ENCODE measurements at regions not wholly inside any gene's neighbourhood (a gene's known extent, or its start where the extent isn't known, plus 50 kb on each side); places are given as distances from the start of the nearest gene placed in this dataset.

DNA sequence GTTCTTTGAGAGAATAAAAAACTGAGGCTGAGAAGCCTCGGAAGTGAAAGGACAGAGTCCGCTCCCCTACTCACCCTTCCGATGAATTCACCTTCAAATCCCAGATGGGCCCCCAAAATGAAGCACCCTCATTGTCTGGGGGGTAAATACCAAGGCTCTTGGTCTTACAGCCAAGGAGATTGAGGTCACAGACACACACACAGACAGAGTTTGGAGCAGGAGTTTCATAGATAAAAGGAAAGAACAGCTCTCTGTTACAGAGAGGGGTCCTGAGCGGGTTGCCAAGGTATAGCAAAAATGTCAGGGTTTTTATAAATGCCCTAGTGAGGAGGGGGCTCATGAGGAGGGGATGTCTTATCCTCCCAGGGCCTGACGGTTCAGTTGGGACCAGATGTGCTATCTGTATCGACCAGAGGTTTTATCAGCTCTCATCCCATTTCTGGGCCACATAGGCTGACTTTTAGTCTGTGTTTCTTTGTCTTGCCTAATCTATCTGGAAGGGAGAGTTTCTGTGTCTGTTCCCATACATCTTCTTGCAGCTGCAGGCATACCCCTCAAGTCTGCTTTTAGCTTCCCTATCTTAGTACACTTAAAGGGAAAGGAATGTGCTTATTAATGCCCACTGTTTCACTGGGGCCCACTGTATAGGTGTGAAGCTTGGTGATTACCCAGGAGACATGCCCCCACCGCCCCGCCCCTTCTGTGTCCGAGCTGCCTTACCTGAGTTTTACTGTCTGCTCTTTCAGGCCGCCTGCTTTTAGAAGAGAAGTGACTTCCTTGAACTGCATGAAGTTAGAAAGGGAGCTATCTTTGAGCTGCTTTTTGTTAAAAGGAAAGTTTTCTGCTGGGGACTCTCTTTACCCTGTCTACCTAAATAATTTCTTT lies 66.8 kb upstream of the ATP11B start:
- DNase-seq (ENCODE audit: low read depth in 4 of 4, low spot score in 3 of 4), result no peak

DNA sequence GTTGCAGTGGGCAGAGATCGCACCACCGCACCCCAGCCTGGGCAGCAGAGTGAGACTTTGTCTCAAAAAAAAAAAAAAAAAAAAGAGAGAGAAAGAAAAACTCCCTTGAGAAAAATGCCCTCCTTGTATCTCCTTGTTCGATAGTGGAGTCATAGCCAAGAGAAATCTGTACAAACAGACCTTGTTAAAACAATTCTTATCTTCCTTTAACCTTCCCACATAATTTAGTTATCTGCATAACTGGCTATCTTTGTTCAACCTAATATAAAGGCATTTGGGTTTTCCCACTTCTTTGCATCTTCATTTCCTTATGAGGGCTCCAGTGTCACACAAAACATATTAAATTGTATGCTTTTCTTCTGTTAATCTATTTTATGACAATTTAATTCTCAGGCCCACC lies 65.1 kb upstream of the ATP11B start:
- no peak for DNase-seq (ENCODE audit: low read depth in 4 of 4, low spot score in 3 of 4)

DNA sequence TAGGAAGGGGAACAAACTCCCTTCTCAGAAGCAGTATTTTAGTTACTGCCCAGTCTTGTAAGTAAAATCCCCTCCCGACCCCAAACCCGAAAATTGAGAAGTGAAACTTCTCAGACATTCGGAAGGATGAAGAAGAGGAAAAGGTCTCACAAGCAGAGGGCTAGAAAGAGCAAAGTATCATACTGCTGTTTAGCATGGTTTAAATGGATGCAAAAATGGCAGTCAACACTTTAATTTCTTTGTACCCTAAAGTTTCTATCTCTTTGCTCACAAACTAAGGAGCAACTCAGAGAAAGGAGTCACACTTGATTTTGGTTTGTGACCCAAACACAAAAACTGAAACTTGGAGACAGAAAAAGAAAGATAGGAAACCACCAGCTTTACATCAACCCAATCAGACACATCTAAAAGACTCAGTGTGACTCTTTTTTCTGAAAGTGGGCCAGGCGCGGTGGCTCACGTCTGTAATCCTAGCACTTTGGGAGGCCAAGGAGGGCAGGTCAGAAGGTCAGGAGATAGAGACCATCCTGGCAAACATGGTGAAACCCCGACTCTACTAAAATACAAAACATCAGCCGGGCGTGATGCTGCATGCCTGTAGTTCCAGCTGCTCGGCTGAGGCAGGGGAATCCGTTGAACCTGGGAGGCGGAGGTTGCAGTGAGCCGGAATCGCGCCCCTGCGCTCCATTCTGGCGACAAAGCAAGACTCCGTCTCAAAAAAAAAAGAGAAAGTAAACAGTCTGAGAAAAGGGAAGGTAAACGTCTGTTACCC lies 63.2 kb upstream of the ATP11B start:
- no peak for DNase-seq (ENCODE audit: low read depth in 4 of 4, low spot score in 3 of 4)

DNA sequence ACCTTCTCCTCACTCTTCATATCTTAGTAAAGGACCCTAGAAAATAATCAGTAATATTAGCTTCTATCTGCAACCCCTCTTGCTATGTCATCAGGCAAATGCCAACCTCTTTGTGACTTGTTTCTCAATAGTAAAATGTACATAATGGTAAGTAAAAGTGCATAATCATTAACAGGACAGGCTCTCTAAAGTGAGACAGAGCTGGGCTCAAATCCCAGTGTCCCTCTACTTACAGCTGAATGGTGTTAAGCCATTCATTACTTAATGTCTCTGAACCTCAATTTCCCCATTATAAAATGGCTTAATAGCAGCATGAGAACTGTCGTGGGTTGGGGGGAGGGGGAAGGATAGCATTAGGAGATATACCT lies 62.6 kb upstream of the ATP11B start:
- DNase-seq (ENCODE audit: low read depth in 4 of 4, low spot score in 3 of 4), result no peak

DNA sequence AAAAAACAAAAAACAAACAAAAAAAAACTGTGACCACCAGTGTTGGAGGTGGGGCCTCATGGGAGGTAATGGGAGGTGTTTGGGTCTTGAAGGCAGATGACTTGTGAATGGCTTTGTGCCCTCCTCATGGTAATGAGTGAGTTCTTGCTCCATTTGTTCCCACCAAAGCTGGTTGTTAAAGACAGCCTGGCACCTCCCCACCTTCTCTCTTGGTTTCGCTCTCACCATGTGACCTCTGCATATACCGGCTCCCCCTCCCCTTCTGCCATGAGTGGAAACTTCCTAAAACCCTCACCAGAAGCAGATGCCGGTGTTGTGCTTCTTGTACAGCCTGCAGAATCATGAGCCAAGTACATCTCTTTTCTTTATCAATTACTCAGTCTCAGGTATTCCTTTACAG lies 61.5 kb upstream of the ATP11B start:
- DNase-seq (ENCODE audit: low read depth in 4 of 4, low spot score in 3 of 4), result no peak

DNA sequence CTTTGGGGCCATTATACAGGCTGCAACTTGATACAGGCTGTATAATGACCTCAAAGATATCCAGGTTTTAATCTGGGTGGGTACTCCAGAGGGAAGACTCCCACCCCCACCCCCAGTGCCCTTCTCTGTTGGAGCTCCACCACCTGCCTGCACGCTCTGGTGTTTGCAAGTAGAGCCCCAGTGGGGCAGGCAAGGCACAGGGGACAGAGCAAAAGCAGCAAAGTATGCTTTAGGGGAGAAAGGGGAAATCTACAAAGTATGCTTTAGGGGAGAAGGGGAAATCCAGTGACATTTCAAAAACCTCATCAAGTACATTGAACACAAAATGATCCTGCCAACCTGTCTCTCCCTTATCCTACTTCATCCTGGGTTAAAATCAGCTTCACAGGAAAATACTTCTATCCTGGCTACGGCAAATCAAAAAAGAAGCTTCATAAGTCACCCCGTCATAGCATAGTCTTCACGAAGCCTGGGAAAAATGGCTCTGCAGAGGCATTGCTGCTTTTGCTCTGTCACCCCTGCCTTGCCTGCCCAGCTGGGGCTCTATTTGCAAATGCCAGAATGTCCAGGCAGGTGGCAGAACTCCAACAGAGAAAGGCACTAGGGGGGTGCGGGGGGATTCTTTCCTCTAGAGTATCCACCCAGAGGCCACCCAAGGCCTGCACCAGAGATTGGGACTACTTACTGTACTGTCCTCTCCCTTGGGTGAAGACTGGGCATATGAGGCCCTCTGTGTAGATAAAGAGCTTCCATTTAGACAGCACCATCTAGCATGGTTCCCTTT lies 60.9 kb upstream of the ATP11B start:
- DNase-seq (ENCODE audit: low read depth in 4 of 4, low spot score in 3 of 4), result no peak

DNA sequence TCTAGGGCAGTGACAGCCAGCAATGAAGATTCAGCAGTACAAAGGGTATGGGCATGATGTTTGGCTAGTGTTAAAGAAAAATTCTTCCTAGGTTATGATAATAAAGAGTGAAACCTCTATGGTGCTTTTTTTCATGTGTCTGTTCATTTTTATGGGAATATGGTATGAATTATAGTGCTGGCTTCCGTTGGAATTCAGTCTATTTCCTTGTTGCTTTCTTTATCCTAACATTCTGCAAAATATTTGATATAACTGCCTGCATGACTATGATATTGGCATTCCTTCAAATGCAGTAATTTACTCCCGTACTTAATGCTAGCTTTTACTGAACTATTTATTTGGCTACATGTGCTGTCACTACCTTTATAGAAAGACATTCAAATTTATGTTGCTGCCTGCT lies 57.6 kb upstream of the ATP11B start:
- no peak for DNase-seq (ENCODE audit: low read depth in 4 of 4, low spot score in 3 of 4)

DNA sequence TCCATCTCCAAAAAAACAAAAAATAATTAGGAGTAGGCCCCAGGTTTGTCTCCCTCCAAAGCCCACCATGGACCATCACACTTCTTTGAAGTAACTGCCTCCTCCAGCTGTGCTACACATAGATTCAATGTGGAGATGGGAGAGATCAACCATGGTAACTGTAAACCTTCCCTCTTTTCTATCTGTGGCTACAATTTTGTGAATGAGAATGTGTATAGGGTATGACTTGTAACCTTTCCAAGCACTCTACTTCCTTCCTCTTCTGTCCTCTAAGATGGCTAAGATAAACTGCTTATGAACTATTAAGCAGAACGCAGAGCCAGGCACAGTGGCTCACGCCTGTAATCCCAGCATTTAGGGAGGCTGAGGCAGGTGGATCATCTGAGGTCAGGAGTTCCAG lies 55.5 kb upstream of the ATP11B start:
- no peak for DNase-seq (ENCODE audit: low read depth in 4 of 4, low spot score in 3 of 4)

DNA sequence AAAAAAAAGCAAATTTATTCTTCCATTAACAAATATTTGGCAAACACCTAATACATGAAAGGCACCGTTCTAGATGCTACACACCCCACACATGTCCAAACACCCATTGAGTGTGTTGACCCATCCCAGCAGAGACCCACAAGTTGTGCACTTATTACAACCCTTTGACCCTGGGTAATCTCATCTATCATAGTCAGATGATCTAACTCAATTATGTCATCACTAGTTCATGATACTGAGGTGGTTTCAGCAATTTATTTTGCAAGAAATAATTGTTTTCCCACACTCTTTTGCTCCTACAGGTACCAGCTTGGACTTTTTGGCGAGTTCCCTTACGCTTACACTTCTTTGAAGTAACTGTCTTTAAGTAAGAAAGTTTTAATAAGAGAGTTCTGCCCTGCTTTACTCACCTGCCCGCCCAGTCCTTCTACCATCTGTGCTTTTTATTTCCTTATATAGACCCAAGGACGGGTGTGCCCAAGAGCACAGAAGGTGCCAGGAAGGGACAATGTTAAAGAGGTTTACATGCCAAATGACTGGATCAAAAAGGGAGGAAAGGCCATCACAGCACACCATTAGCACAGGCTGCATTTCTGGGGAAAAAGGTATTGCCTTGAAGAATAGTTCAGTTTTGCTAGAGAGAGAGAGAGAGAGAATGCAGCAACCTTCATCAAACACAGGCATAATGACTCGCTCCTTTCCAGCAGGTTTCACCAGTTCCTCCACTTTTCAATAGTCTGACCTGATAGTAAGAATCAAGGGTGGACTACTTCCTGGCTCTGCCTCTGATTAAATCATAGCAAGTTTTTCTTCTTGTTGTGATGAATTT lies 54.5 kb upstream of the ATP11B start:
- no peak for DNase-seq (ENCODE audit: low read depth in 4 of 4, low spot score in 3 of 4)

DNA sequence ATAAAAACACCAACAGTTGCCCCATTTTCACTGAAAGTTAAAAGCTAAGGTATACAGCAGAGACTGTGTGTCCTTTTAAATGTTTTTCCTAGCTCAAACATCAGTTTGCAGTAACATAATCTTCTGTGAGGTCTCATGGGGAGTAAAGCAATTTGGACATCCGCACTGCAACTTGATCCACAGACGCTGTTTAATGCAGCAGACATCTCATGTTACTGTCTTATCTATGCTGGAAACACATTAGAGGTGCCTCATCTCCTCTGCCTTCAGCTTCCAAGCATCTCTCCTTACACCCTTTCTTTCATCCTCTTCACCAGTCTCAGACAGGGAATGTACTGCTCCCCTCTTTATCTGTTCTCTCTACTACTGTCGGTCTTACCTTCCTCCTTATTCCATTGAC lies 53.7 kb upstream of the ATP11B start:
- peak in 1 of 4 donors; percentile 51 for DNase-seq (ENCODE audit: low read depth in 4 of 4, low spot score in 3 of 4)

DNA sequence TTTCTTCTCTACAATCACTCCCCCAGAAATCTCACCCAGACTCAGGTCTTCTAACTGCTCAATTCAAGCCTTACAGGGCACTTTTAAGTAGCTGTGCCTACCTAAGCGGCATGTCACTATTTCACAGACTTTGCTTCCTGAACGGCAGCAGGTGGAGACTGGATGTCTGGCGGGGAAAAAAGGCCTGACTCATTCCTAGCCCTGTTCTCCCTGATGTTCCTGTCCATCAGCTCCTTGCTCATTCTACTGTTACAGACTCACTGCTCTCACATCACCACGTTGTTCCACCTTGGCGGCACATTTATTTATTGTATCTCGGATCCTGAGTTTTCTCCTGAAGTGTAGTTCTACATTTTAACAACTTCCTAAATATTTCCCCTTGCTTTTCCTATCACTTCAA lies 52.6 kb upstream of the ATP11B start:
- peak in 1 of 4 donors; percentile 51 for DNase-seq (ENCODE audit: low read depth in 4 of 4, low spot score in 3 of 4)

DNA sequence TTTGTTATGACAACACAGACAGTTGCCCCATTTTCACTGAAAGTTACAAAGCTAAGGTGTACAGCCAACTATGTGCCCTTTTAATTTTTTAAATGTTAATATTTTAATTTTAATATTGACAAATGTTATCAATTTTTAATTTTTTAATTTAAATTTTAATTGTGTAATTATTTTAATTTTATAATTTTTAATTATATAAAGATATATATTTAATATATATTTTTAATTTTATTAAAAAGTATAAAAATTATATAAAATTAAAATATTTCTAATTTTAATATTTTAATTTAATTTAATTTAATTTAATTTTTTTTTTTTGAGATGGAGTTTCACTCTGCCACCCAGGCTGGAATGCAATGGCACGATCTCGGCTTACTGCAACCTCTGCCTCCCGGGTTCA lies 52.1 kb upstream of the ATP11B start:
- DNase-seq (ENCODE audit: low read depth in 4 of 4, low spot score in 3 of 4), result no peak

Data from left renal pelvis (tissue), 4 donors.